ENCODE measurements at regions not wholly inside any gene's neighbourhood (a gene's known extent, or its start where the extent isn't known, plus 50 kb on each side); places are given as distances from the start of the nearest gene placed in this dataset.

DNA sequence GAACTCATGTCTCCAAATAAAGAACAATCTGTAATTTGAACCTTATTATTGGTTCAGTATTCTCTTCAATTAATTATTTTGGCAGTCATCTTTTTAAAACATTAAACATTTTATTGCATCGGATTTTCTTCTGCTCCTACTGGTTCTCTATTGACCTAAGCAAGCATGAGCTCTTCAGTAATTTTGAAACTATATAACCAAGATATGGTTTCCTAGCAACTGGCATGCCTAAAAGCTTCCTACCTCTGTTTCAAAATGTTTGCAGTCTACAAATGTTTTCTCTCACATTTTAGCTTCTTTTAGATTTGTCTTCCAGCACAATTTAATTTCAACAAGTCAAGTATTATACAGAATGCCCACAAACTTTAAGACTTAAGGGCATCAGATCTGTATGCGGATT lies 371.3 kb downstream of the GPM6A start:
- no peak for DNase-seq (ENCODE audit: low read depth, low spot score)

DNA sequence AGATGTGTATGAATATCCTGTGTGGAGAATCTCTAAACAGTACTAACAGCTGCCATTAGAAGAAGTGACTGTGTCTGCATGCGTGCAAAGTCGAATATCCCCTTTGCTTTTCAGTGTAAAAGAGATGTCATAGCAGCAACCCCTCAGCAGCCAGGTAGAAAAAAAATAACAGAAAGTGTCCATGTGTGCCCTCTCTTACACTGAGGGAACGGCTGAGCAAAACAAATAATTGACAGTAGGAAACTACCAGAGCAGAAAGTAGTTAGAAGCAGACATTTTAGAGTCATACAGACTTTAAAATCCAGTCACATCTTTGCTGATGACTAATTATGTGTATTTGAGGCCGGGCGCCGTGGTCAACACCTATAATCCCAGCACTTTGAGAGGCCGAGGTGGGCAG lies 370.8 kb downstream of the GPM6A start:
- DNase-seq (ENCODE audit: low read depth, low spot score), result no peak

GRCh38 chr4:175443547-175443946 lies 368.5 kb downstream of the GPM6A start:
- DNase-seq (ENCODE audit: low read depth, low spot score), result no peak

DNA sequence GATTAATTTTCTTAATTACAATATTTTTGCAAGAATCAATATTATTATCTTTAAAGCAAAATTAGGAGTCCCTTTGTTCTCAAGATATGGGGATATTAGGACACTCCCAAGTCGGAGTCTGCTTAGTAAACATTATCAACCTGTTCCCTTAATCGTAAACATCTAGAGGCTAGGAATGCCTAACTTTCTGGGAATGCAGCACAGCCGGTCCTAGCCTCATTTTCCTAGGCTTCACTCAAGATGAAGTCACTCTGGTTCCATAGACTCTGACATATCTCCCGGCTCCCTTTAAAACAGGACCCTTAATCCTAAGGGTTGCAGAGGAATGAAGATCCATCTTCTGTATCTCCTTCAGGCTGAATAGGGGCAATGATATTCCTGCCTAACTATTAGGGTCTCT lies 367.6 kb downstream of the GPM6A start:
- DNase-seq (ENCODE audit: low read depth, low spot score), result no peak

GRCh38 chr4:175447016-175447415 lies 365.0 kb downstream of the GPM6A start:
- DNase-seq (ENCODE audit: low read depth, low spot score), result no peak

DNA sequence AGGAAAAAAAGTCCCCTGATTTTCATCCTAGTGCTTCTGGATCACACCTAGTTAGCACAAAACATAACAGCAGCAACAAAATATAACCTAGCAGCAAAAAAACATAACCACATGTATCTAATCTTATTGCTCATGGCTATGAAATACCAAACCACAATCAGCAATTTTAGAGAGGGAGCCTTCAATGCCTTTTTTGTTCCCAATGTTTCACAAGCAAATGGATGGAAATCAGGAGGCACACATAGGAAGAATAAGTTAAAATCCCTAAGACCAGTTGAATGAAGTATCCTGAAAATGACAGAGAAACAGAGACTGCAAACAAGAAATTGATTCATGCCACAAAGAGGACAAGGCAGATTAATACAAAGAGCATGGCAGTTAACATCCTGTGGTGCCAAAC lies 361.6 kb downstream of the GPM6A start:
- no peak for DNase-seq (ENCODE audit: low read depth, low spot score)

DNA sequence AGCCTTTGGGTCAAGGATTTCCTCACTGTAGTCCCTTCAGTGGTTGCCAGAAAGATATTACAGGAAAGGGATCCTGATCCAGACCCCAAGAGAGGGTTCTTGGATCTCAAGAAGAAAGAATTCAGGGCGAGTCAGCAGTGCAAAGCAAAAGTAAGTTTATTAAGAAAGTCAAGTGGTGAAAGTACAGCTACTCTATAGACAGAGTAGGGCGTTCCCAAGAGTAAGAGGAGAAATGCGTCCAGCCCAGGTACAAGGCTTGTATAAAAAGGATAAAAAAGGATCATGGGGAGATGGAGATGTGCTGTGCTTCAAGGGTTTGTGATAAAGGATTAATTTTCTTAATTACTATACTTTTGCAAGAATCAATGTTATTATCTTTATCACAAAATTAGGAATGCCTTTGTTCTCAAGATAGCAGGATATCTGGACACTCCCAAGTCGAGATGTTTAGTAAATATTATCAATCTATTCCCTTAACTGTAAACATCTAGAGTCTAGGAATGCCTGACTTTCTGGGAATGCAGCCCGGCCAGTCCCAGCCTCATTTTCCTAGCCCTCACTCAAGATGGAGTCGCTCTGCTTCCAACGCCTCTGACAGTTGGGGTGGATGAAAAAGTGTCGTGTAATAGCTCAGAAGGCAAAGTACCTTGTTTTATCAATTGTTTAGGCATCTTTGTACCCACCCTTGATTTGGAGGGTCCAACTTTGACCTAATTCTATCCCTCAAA lies 360.7 kb downstream of the GPM6A start:
- DNase-seq (ENCODE audit: low read depth, low spot score), result no peak

DNA sequence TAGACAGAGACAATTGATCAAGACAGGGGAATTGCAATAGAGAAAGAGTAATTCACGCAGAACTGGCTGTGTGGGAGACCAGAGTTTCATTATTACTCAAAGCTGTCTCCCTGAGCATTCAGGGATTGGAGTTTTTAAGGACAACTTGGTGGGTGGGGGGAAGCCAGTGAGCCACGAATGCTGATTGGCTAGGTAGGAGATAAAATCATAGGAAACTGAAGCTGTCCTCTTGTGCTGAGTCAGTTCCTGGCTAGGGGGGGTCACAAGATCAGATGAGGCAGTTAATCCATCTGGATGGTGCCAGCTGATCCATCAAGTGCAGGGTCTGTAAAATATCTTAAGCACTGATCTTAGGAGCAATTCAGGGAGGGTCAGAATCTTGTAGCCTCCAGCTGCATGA lies 358.6 kb downstream of the GPM6A start:
- no peak for DNase-seq (ENCODE audit: low read depth, low spot score)

DNA sequence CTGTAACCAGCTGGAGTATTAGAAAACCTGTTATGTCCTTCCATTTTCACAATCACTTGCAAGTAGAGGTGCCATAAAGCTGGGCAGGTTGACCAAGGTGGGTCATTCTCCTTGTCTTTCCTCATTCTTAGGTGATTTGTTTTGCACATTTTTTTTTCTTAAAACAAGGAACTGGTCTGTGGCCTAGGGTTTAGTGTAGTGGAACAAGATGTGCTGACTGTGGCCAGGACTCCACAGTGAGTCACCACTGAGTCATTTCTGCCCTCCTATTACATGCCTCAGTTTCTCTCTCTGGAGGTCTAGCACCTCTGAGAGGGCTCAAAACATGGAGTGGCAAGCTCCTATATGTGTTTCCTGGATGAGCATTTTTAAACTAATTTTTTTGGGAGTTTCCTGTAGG lies 355.9 kb downstream of the GPM6A start:
- no peak for DNase-seq (ENCODE audit: low read depth, low spot score)

- DNase-seq (ENCODE audit: low read depth, low spot score), result no peak
Measured at GRCh38 chr4:175457956-175458355, 354.1 kb downstream of the GPM6A start.

DNA sequence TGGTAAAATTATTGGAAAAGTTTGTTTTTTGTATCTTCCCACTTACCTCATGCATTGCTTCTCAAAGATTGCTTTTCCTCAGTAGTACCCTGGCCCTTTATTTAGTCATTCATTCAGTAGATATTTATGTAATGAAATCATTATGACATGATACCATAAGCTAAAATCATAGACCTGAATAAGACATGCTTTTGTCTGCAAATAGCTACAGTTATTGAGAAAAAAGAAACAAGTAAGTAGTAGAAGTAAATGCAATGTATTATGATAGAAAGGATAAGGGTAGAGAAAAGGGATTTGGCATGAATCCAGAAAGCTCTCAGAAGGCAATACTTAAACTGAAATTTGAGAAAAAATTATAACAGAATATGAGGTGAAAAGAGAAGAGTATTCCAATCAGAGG lies 352.5 kb downstream of the GPM6A start:
- no peak for DNase-seq (ENCODE audit: low read depth, low spot score)

- no peak for DNase-seq (ENCODE audit: low read depth, low spot score)
Measured at GRCh38 chr4:175460414-175460813, 351.6 kb downstream of the GPM6A start.

DNA sequence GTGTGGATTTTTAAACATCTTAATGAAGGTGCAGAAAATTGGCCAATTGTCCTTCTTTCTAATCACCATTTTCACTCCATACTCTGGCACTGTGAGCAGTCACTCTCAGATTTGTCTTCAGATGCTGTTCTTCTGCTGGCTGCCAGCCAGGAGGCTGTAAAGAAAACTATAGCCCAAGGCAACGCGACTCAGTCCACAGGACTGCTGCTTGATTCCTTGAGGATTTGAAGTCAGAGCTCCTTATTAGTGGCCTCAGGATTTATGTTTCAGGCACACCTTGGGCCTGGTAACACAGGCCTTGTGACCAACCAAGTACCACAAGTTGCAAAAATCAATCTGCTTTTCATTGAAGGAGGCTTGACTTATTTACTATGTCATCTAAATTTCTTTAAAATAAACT lies 342.6 kb downstream of the GPM6A start:
- no peak for DNase-seq (ENCODE audit: low read depth, low spot score)

DNA sequence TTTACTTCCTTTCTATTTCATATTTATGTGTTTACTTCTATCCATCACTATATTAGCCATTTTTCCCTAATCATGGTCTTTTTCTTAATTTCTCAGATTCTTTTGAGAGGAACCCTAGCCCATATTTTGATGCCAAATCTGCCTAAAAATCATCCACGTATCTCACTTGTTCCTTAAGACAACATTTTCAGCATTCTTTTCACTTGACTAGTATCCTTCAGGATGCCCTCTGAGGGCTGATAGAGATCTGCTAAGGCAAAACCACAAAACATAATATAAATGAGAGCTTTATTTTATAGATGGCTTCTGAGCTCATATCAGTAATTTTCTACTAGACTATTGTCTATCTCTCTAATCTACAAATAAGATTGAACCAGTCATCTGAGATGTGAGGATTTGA lies 341.9 kb downstream of the GPM6A start:
- DNase-seq (ENCODE audit: low read depth, low spot score), result no peak

DNA sequence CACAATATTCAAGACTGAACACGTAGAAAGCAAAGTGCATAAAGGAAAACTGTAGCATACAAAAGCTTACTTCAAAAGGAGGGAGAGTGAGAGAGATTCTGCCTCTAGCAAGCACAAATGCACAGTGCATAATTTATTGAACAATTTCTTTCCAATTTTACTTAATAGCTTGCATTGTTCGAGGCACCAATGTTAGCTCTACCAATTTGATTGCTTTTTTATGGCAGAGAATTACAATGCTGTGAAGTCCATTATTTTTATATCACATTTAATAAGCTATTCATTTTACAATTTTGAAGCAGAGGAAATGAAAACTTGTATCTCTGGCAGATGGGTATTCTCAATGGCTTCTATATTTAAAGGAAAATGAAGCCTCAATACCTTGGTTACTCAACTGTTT lies 331.7 kb downstream of the GPM6A start:
- DNase-seq (ENCODE audit: low read depth, low spot score), result no peak

DNA sequence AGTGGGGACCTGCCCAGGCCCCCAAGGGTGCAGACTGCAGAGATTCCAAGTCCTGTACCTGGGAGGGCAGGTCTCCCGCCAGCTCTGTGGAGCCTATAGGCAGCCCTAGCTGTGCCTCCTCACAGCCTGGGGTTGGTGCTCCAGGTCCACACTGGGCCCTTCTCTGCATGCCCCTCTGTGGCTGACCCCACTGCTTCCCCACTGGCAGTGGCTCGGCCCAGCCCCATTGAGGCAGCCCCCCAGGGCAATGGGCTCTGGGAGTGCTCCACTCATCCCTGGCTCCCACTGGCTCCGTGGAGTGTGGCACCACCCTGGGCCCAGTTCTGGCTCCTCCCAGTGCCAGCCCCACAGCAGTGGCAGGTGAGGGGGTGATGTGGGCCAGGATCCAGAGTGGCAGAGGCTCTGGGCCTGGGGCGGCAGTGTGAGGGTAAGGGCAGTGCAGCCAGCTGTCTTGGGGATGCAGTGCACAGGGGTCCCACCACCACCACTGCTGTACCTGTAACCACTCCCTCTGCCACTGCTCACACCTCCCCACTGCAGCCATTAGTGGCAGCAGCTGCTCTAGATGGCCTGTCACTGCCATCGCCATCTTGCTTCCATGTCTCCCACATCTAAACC lies 312.2 kb downstream of the GPM6A start:
- no peak for DNase-seq (ENCODE audit: low read depth, low spot score)

DNA sequence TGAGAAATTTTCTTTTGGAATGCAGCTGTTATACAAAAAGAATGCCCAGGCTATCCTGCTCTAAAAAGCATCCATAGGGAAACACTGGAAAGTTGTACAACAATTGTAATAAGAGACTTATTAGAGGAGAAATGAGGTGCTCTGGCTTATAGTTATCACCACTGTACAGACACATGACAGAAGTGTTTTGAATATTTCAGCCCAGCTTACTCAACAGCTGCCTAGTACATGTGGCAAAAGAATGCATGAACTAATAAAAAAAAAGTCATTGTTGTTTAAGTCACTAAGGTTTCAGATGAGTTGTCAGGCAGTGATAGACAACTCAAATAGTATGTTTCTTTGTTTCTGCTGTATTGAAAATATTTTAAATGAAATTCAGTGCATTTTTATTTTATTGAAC lies 307.7 kb downstream of the GPM6A start:
- DNase-seq (ENCODE audit: low read depth, low spot score), result no peak

DNA sequence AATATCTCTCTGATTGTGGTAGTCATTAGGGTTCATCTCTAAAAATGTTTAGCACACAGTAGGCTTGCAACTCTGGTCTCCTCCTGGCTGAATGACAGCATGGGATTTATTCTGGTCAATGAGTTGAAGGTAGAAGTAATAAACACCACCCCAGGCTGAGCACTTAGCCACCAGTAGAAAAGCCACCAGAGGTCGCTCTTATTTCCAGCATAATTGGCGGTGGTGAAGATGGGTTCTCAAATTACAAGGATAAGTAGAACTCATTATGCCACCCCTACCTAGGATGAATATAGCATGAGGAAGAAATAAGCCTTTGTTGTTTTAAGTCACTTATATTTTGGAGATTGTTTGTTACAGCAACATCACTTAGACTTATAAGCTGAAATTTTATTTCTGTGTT lies 302.7 kb downstream of the GPM6A start:
- no peak for DNase-seq (ENCODE audit: low read depth, low spot score)

DNA sequence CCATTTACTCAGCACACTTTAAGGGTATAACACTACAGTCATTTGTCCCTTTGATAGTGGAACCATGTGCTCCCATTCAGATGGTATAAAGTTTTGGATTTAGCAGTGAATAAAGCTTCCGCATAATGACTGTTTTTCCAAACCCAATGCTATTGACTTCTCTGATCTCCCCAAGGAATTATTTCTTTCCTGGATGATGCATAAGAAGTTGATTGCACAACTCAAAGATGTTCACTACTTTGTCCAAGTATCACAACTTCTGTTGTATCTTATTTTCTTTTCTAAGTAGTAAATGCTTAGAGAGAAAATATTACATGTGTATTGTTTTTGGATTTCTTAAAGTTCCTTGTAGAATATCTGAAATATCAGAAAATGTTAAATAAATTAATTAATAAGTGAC lies 300.2 kb downstream of the GPM6A start:
- DNase-seq (ENCODE audit: low read depth, low spot score), result peak; percentile 13

DNA sequence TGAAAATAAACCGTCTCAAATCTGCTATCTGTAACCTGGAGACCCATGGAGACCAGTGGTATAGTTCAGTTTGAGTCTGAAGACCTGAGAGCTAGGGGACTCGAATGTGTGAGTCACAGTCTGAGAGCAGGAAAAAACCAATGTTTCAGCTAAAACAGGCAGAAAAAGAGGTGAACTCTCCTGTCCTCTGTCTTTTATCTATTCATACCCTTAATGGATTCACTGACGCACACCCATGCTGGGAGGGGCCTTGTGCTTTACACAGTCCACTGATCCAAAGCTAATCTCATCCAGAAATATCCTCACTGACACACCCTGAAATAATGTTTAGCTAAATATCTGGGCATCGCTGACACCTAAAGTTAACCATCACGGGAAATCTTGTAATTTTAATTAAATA lies 297.9 kb downstream of the GPM6A start:
- DNase-seq (ENCODE audit: low read depth, low spot score), result no peak

DNA sequence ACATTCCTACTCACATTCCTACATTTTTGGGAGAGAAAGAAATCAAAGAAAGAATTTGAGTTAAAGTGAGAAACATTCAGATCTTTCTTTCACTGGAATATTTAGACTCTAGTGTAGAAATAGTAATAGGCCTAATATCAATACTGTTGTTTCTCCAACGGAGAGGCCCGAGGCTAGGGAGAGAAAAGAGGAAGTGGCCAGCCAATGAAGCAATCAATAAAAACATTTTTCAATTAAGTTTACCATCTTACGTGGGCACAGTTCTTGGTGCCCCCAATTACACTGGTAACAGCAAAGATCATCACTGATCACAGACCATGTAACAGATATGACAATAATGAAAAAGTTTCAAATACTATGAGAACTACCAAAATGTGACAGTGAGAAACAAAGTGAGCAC lies 281.4 kb downstream of the GPM6A start:
- DNase-seq (ENCODE audit: low read depth, low spot score), result no peak

- peak; percentile 38 for DNase-seq (ENCODE audit: low read depth, low spot score)
Measured at GRCh38 chr4:175531405-175532091, 280.5 kb downstream of the GPM6A start.

DNA sequence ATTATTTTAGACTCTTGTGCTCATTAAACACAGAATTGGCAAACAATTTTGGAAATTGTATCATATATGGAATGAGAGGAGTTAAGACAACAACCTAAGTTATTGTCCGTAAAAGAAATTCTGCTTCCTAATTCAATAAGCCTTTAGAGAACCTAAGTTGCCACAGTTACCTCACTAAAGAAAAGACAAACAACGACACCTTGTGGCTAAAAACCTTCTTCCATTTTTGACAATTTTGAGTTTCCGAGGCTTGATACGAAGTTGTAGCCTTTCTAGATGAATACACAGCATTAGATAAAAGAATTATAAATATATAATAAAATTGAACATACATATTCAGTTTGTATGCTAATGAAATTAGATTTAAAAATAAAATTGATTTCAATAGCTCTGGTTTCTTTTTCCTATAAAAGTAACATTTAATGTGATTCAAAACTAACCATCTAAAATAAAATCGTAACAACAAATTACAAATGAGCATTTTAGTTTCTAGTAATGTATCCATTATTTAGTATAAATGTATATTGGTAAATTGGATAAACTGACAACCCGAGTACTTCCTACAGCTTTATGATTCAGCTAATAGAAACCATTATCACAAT lies 275.1 kb downstream of the GPM6A start:
- peak; percentile 51 for DNase-seq (ENCODE audit: low read depth, low spot score)
